Activated CD4-positive, alpha-beta T cell treated with anti-CD3 and anti-CD28 coated beads, Interleukin-2, amount 50 U/mL, for 16 hours (primary cell): ENCODE measurements at regions not wholly inside any gene's neighbourhood (a gene's known extent, or its start where the extent isn't known, plus 50 kb on each side); places are given as distances from the start of the nearest gene placed in this dataset.
"Not testable (repeated sequence)": the region's sequence is repeated elsewhere in the genome, so short reads cannot be mapped to it uniquely, and the experiment has no call there.

Experiments used
- DNase-seq: peaks from one replicate; pipeline ENCODE4 v3.0.0-alpha.2; 2020

DNA sequence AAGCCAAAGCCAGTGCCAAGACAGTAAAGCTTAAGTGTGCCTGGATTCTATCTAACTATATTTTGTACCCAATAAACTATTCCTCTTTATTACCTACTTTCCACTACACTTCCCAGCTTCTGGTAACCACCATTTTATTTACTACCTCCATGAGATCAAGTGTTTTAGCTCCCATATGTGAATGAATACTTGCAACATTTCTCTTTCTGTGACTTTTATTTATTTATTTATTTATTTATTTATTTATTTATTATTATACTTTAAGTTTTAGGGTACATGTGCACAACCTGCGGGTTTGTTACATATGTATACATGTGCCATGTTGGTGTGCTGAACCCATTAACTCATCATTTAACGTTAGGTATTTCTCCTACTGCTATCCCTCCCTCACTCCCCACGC is 582.1 kb downstream of the AMY1C start:
- no peak for DNase-seq

DNA sequence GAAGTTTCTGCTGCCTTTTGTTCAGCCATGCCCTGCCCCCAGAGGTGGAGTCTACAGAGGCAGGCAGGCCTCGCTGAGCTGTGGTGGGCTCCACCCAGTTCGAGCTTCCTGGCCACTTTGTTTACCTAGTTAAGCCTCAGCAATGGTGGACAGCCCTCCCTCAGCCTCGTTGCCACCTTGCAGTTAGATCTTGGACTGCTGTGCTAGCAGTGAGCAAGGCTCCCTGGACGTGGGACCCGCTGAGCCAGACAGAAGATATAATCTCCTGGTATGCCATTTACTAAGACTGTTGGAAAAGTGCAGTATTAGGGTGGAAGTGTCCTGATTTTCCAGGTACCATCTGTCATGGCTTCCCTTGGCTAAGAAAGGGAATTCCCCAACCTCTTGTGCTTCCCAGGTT is 588.2 kb downstream of the AMY1C start:
- DNase-seq: not testable (repeated sequence)

DNA sequence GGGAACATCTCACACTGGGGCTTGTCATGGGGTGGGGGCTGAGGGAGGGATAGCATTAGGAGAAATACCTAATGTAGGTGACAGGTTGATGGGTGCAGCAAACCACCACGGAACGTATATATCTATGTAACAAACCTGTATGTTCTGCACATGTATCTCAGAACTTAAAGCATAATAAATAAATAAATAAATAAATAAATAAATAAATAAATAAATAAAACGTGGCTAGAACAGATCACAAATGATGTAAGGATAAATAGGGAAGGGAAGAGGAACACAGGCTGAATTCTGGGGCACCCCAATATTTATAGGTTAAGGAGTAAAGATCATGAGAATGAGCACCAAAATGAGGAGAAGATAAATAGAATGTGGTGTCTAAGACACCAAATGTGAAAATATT is 592.2 kb downstream of the AMY1C start:
- no peak for DNase-seq

DNA sequence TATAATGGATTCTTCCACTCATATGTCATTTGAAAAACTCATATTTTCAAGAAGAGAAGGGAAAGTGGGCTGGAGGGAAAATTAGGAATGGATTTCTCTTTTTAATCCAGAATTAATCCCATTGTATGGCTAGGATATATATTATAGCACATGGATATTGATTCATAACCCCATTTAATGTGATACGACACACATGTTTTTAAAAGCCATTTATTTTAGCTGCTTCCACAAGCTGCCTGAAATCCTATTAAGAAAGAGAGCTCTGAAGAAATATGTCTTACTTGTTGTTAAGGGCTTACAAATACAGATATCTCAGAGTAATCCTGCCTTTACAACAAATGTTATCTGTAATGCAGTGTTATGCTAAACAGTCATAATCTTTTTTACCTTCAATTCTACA is 598.6 kb downstream of the AMY1C start:
- no peak for DNase-seq

DNA sequence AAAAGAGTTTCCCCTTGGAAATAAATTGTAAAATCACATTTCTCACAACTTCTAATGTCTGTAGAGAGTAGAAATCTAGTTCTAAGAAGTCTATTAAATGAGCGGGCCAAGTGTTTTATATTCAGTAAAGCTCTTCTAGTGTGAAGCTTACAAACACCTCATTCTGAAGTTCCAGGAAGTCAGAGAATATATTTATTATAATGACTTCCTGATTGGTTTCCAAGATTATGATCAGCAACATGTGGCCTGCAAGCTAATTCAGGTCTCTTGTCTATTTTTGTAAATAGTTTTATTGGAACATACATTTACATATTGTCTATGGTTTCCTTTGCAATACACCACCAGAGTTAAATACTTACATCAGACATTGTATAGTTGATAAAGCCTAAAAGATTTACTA is 603.9 kb downstream of the AMY1C start:
- no peak for DNase-seq

DNA sequence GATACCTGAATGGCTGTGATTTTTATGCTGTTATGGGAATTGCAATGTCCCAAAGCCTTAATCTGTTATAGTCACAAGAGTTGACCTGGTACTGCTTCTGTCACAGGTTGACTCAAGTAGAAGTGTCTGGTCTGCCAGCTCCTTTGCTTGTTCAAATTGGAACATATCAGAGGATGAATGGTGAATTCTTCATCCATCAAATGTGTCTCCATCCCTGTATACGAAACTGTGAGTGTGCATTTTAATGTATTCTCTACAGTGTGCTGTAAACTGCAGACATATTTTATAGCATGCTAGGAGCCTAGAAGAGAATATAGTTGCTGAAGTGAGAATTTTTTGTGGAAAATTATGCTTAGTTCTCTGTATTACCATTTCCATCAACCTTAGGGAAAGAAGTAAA is 608.4 kb downstream of the AMY1C start:
- DNase-seq: no peak

DNA sequence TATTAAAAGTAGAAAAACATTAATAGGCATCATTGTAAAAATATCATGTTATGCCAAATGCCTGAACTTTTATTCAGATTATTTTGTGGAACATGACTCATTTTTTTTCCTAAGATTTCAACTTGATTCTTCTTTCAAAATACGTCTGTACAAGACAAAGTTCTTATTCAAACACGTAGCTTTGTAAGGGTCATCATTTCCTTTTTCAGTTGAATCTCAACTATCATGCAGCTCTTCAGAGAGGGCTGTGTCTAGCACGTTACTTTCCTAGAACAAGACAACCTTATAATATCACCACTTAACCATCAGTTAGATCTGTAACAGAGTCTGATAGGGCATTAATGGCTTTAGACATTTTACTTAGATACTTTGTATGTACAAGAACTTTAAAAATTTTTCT is 608.9 kb downstream of the AMY1C start:
- DNase-seq: no peak

DNA sequence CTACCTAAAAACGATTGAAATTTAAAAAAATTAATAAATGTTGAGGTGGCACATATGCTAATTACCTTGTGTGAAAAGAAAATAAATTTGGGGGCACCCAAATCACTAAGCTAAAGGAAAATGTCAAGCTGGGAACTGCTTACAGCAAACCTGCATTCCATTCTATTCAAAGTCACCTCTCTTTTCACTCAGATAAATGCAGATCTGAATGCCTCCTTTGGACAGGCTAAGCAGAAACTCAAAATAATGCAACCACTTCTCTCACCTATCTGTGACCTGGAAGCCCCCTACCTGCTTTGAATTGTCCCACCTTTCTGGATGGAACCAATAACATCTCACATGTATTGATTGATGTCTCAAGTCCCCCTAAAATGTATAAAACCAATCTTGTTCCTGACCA is 628.7 kb downstream of the AMY1C start:
- no peak for DNase-seq

DNA sequence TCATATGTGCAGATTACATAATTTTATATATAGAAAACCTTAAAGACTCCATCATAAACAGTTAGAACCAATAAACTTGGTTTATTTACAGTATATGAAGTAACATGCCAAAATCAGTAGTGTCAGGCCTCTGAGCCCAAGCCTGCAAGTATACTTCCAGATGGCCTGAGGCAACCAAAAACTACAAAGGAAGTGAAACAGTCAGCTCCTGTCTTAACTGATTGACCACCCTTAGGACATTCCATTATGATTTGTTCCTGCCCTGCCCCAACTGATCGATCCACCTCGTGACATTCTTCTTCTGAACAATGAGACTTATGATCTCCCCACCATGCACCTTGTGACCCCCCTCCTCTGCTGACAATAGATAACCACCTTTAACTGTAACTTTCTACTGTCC is 630.3 kb downstream of the AMY1C start:
- no peak for DNase-seq

DNA sequence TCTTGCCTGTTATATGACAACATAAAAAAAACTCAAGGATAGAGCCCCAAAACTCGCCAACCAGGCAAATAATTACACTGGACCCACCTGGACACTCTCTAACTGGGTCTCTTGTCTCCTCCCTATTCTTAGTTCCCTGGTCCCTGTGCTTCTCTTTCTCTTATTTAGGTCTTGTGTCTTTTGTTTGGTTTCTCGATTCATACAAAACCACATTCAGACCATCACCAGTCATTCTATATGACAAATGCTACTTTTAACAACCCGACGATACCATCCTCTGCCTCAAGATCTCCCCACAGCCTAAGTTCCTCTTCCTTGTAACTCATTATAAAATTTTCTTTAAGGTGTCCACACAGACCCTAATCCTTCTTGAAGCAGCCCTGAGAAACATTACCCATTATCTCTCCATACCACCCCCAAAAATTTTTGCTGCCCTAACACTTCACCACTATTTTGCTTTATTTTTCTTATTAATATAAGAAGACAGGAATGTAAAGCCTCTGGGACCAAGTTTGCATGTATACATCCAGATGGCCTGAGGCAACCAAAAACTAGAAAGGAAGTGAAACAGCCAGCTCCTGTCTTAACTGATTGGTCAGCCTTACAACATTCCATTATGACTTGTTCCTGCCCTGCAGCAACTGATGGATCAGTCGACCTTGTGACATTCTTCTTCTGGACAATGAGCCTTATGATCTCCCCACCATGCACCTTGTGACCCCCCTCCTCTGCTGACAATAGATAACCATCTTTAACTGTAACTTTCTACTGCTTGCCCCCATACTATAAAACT is 638.2 kb downstream of the AMY1C start:
- no peak for DNase-seq

DNA sequence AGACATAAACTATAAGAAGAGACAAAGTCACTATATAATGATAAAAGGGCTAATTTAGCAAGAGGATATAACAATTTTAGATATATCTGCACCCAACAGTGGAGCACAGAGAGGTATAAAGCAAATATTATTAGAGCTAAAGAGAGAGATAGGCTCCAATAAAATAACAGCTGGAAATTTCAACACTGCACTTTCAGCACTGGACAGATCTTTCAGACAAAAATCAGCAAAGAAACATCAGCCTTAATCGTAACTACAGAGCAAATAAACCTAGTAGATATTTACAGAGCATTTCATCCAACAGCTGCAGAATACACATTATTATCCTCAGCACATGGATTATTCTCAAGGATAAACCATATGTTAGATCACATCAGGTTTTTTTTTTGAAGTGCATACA is 642.9 kb downstream of the AMY1C start:
- no peak for DNase-seq

DNA sequence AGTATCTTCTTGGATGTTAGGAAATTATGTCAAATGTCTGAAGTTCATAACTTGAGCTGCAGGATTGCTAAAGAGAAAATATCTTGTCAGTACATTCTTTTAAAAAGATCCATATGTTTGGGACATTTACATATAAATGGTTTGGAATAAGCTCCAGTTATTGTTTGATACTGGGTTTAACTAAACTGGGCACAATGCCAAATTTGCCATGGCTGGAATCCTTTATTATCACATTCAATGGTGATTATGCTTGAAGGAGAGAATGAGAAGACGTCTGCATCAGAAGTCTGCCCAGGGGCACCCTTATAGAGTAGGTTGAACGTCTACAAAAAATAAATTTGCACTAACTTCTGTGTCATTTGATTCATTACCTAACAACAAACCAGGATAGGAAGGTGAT is 652.5 kb downstream of the AMY1C start:
- DNase-seq: no peak

DNA sequence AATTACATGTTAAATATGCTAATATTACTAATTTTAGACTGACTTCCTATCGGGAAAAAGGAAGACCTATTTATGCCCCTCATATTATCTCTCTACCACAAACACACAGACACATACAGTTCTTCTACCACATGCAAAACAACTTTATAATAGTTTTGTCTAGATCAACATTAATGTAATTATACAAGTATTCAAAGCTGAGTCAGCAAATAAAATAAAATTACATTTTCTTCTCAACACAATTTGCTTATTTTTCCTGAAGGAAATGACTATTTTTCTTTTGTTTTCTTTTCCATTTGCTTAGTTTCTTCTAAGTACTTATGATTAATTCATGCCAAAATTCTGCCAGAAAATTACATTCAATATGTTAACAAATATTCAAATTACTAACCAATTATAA is 654.2 kb downstream of the AMY1C start:
- no peak for DNase-seq

DNA sequence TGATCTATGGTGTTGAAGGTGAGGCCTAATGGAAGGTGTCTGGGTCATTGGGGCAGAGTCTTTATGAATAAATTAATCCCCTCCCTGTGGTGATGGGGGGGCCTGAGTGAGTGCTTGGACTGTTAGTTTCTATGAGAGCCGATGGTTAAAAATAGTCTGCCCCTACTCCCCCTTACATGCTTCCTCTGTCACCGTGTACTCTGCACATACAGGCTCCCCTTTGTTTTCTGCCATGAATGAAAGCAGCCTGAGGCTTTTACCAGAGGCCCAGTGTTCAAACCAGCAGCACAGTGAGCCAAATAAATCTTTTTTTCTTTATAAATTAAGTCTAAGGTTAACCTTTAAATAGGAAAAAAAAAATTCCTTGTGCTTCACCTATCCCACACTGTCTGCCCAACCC is 657.0 kb downstream of the AMY1C start:
- DNase-seq: no peak

DNA sequence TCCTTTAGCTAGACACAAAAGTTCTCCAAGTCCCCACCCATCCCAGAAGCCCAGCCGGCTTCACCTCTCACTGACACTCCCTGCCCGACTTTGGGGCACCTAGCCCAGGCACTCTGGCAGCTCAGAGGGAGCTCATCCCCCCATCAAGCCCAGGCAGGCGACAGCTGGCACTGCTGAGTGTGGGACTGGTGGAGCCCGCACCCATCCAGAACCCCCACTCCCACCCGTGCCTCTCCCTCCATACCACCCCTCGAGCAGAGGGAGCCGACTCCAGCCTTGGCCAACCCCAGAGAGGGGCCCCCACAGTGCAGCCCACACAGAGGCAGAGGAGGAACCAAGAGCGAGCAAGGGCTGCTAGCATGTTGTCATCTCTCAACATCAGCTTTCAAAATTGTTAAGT is 658.6 kb downstream of the AMY1C start:
- no peak for DNase-seq

DNA sequence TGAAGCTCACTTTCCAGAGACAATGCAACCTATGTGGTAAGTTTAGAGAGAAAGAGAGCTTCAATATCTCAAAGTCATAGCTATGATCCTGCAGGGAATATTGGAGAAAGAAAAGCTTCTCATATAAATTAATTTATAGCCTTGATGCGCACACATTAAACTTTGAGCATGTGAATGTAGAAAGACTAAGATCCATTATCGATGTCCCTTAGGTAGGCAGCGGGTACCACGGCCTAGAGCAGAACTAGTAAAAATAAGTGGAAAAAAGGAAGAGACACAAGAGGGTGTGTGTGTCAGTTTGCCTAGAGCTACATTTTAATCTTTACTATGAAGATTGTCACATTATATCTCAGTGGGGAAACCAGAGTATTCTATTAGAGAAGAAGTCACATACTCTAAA is 685.6 kb downstream of the AMY1C start:
- DNase-seq: no peak

DNA sequence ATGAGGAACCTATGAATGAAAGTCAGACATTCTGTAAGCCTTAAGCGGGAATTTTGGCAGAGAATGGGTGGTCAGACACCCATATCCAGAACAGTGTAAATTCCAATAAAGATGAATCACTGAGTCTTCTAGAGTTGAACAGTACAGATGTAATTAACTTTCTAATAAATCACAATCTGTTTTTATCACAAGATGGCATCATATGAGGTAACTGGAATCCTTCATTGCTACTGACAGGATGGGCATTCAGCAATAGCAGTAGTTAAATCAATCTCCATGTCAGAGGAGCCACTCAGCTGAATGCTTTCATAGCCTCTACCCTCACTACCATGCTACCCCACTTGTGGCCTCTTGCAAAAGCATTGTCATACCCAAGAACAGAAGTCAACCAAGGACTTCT is 690.3 kb downstream of the AMY1C start:
- DNase-seq: no peak

DNA sequence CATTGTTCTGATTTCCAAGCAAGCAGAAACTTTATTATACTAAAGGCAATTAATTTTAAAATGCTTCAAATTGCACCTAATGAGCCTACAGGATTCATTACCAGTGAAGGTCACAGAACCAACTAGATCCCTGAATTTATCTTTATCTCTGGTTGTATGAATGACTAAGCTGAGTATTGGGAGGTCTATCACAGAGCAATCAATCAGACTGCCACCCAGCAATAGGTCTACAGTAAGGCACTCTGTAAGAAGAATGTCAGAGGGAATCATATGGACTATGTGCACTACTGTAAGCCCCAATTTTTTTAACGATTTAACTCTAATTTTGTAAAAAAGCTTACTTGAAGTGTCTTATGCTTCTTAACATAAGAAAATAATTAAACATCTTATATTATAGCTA is 707.0 kb downstream of the AMY1C start:
- no peak for DNase-seq

DNA sequence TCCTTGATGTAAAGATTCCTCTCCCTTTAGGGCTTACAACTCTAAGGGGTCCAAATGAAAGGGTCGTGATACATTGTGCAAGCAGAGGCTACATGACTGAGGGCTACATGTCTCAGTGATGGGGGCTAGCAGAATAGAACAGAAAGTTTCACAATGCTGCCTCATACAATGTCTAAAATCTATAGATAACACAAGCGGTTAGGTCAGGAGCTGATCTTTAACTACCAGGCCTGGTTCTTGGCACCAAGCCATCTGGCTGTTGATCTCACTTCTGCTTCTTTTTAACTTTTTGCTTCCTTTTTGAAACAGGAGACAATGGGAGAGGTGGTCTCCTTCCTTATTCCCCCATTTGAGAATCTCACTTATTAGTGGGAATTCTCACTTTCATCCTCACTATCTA is 710.2 kb downstream of the AMY1C start:
- DNase-seq: no peak

DNA sequence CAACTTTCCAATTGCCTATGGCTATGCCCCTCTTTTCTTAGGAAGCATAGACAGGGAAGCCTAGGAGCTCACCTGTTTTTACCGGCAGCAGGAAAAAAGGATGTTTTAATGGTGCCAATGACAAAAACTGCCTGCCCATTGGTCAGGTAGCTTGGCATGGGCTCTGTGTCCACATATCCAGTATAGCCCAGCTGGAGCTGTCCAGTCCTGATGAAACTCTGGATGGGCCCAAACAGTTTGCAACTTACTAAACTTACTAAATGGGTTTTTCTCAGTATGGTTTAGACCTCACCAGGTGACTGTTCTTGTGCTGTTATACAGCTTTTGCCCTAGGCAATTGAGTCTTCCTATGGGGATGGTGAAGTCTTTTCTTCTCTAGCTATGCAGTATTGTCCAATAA is 711.2 kb downstream of the AMY1C start:
- no peak for DNase-seq

DNA sequence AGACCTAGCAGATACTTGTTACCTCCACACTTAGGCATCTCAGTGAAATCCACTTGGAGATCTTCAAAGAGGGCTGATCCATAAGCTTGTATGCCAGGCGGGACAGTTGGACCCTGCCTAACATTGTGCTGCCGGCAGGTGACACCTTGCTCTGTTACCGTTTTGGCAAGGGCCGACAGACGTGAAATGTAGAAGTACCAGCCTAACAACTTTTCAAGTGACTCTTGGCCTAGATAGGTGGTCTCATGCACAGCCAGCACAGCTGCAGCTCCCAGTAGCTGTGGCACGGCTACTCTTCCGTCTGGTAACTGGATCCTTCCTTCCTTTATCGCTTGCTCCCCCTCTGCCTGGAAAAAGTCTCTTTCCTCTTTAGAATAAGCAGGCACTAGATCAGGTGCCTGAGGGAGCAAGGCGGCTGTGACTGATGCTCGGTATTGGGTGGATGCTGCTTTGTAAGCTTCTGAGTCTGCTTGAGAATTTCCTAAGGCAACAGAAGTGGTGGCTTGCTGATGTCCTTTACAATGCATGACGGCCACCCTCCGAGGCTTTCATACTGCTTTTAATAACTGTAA is 713.5 kb downstream of the AMY1C start:
- no peak for DNase-seq

DNA sequence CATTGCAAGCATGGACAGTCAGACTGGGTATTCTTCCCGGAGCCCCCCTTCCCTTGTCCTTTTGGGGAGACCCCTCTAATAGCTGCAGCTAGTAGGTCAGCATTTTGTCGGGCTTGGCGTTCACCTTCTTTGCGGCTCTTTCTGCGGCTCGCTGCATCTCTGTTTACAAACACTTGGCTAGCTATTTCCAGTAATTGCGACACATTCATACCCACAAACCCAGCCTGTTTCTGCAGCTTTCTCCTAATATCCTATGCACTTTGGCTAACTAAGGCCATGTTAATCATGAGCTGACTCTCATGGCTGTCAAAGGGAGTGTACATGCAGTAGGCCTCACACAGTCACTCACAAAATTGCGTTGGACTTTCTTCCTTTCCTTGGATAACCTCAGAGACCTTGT is 716.4 kb downstream of the AMY1C start:
- no peak for DNase-seq

DNA sequence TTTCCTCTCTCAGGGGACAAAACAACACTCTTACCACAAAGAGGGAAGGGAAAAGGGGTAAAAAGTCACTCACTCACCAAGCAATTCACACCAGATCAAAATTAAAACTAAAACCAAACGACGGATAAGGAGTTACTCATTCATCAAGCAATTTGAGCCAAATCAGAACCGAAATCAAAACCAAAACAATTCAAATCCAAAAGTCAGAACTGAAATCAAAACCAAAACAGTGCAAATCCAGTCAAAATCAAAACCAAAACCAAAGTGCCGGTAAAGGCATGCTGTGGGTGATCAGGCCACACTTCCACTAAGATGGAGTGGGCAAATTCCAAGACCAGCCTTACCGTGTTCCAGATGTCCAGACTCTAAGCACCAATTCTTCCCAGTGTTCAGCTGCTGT is 717.9 kb downstream of the AMY1C start:
- DNase-seq: peak; percentile 36

DNA sequence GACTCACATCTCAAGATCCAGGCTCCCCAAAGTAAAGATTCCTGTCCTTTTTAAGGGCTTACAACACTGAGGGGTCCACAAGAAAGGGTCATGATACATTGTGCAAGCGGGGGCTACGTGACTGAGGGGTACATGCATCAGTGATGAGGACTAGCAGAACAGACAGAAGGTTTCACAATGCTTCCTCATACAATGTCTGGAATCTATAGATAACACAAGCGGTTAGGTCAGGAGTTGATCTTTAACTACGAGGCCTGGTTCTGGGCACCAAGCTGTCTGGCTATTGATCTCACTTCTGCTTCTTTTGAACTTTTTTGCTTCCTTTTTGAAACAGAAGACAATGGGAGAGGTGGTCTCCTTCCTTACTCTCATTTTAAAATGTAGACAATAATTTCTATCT is 718.6 kb downstream of the AMY1C start:
- DNase-seq: no peak

DNA sequence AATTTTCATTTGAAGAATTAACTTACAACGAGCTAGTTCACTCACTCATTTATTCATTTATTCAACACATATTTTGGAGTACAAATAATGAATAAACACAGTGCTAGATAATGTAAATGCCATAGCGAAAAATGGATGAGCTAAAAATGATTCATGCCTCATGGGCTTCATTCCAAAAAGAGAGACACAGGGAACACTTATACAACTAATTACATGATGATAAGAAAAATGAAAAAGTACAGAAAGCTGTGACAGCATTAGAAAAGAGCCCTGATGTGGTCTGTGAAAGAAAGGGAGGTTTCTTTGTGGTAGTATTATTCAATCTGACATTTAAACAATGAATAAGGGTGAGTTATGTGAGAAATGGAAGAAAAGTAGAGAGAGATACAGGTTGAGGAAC is 726.4 kb downstream of the AMY1C start:
- DNase-seq: no peak
